GM18867 (cell line): ENCODE measurements at regions not wholly inside any gene's neighbourhood (a gene's known extent, or its start where the extent isn't known, plus 50 kb on each side); places are given as distances from the start of the nearest gene placed in this dataset.
"Not testable (repeated sequence)": the region's sequence is repeated elsewhere in the genome, so short reads cannot be mapped to it uniquely, and the experiment has no call there.

ENCODE experiments used
- ATAC-seq: cut with Tn5 transposase; IDR thresholded peaks from one replicate; pipeline ENCODE4 v1.9.1; 2021; ENCODE audit warnings: mild to moderate bottlenecking, moderate library complexity; ENCODE audit not compliant: unreplicated experiment

DNA sequence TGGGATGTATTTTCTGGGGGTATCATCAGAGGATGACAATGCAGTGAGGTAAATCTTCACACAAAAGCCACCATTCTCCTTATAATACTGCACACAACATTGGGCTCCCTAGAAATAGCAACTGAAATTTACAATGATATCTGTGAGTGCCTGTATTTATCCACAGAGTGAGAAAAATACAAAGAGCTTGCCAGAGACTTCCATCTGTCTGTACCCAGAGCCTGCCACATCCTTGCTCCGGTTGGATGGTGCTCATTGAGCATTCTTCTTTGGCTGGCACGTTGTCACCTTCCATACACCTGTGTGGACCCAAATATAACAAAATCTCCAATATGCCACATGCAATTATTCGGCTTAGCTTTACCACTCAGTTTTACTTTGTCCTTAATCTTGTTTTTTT is 189.5 kb upstream of the UFM1 start:
- peak; percentile 23 for ATAC-seq

- peak; percentile 81 for ATAC-seq
Observed at GRCh38 chr13:38159710-38160109, 189.9 kb upstream of the UFM1 start.

GRCh38 chr13:38147050-38147449 is 202.6 kb upstream of the UFM1 start:
- ATAC-seq: no peak

DNA sequence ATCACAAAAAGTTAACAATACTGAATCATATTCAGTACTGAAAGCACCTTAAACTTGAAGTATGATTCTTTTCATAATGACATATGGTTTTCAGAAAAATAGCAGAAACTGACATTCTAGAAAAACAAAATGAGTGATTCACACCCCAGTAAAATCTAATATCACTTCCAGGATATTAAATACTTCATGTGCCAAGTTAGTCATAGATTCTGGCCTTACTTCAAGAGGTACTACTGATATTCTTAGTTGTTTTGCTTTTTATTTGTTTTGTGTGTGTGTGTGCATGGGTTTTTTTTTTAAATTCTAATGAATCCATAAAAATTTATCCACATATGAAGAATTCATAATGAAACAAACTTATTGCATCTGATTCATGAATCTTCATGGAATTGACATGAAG is 207.9 kb upstream of the UFM1 start:
- no peak for ATAC-seq

DNA sequence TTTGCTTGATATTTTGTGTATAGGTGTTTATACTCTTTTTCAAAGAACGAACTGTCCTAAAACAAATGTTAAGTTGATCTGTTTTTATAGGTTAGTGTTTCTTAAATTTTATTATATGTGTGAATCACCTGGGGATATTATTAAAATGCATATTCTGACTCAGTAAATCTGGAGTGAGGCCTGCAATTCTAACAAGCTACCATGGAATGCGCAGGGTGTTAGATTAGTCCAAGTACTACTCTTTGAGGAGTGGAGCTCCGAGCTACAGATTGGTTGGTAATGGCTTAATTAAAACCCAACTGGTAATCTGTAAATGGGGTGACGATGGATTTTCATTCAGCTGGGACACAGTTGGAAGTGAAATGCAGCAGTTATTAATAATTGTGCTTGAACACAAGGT is 214.1 kb upstream of the UFM1 start:
- ATAC-seq: no peak

GRCh38 chr13:38121267-38121666 is 228.4 kb upstream of the UFM1 start:
- no peak for ATAC-seq

- ATAC-seq: no peak
Observed at GRCh38 chr13:38103851-38104250, 234.3 kb upstream of the TRPC4 start.

GRCh38 chr13:38099751-38100150 is 230.2 kb upstream of the TRPC4 start:
- ATAC-seq: no peak

GRCh38 chr13:38093425-38093824 is 223.9 kb upstream of the TRPC4 start:
- no peak for ATAC-seq

DNA sequence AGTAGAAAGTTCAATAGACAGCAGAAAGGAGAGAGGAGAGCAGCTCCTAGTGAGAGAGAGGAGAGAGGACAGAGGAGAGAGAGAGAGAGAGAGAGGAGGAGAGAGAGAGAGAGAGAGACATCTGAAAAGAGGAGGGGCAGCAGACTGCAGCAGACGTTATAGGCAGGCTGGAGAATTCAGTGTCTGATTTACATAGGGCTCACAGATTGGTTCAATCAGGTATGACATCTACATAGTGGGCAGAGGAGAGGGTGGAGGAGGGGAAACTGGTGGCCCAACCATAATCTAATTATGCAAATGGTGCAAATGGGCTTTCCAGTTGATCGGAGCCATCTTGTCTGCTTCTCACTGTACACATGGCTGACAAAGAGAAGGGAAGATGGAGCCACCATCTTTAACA is 221.3 kb upstream of the TRPC4 start:
- ATAC-seq: no peak

GRCh38 chr13:38086721-38087120 is 217.1 kb upstream of the TRPC4 start:
- no peak for ATAC-seq

GRCh38 chr13:38086013-38086412 is 216.4 kb upstream of the TRPC4 start:
- ATAC-seq: no peak

GRCh38 chr13:38073931-38074330 is 204.4 kb upstream of the TRPC4 start:
- no peak for ATAC-seq

GRCh38 chr13:38072696-38073095 is 203.1 kb upstream of the TRPC4 start:
- ATAC-seq: no peak

DNA sequence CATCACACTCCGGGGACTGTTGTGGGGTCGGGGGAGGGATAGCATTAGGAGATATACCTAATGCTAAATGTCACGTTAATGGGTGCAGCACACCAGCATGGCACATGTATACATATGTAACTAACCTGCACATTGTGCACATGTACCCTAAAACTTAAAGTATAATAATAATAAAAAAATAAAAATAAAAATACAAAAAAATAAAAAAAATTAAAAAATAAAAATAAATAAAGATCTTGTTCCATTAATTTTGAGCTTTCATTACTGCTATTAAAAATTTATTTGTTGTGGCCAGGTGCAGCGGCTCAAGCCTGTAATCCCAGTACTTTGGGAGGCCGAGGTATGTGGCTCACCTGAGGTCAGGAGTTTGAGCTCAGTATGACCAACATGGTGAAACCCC is 201.8 kb upstream of the TRPC4 start:
- not testable (repeated sequence) for ATAC-seq

GRCh38 chr13:38053896-38054295 is 184.3 kb upstream of the TRPC4 start:
- ATAC-seq: no peak

DNA sequence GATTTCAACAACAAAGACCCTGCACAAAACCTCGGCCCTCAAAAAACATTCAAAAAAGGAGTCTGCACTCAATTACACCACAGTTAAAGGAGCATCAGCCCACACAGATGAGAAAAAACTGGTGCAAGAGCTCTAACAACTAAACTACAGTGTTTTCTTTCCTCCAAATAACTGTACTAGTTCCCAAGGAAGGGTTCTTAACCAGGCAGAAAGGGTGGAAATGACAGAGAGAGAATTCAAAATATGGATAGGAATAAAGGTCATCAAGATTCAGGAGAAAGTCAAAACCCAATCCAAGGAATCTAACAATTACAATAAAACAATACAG is 176.4 kb upstream of the TRPC4 start:
- ATAC-seq: no peak

DNA sequence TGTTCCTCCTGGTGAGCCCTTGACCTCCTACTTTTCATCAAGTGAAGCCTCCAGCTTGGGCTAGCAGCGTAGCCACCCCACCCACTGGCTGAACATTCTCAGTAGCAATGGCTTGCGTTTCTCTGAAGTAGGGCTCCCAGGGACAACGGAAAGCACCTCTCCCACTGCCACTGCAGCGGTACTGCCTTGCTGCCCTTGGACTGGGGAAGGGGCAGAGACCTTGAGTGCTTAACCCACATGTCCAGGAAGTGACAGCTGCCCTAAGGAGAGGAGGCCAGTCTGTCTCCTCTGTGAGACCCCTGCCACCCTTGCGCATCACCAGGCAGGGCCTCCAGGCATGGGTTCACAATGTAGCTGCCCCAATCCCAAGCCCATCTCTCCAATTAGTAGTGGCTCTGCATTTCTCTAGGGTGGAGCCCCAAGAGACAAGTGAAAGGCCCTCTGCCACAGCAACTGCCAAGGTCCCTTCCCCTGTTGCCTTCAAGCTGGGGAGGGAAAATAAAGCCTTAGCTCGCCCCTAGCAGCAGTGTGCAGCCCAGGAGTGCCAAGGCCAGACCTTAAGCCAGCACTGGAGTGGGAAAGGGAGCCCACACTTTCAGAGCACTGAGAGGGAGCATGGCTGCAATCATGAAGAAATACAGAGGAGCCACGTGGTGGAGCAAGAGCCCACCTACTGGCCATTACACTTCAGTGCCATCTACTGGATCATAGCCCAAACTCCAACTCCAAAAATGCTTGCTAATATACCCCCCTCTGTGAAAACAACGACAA is 175.9 kb upstream of the TRPC4 start:
- peak; percentile 96 for ATAC-seq

DNA sequence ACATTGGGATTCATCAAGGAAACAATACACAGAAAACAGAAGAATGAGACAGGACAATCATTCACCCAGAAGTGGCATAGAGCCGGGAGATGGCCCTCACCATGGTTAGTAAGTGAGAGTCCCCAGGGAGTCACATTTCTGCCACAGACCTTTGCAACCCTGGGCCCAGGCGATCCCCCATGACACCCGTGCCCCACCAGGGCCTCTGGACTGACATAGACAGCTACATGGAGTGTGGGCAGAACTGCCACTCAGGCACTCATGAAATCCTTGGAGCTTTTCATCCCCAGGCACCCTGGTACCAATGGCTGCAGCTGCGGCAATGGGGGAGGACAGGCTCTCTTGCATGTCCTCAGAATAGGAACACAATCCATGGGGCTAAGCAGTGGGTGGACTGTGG is 174.5 kb upstream of the TRPC4 start:
- no peak for ATAC-seq

- ATAC-seq: no peak
Observed at GRCh38 chr13:38042771-38043170, 173.2 kb upstream of the TRPC4 start.

DNA sequence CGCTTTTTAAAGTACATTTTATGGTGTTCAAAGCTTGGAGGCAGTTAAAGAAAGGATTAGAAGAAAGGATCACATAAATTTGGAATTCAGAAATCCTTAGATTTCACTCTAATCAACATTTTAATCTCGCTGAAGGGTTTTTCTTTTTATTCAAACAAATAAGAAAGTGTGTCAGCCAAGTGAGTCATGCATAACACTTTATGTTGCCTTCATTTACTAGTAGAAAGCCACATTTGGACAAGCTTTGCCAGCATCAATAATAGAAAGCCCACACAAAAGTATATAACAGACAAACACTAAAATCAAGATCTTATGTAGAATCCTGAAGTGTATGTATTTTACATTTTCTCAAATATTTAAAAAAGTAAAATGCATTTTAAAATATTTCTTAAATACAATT is 154.9 kb upstream of the TRPC4 start:
- no peak for ATAC-seq

GRCh38 chr13:38017320-38017719 is 147.7 kb upstream of the TRPC4 start:
- no peak for ATAC-seq

- no peak for ATAC-seq
Observed at GRCh38 chr13:38013676-38014075, 144.1 kb upstream of the TRPC4 start.
